ENCODE measurements at regions not wholly inside any gene's neighbourhood (a gene's known extent, or its start where the extent isn't known, plus 50 kb on each side); places are given as distances from the start of the nearest gene placed in this dataset. TPM values are rescaled to one million over a fixed set of nuclear protein-coding genes. Genes with fewer than 3 reads are reported as not detected.

DNA sequence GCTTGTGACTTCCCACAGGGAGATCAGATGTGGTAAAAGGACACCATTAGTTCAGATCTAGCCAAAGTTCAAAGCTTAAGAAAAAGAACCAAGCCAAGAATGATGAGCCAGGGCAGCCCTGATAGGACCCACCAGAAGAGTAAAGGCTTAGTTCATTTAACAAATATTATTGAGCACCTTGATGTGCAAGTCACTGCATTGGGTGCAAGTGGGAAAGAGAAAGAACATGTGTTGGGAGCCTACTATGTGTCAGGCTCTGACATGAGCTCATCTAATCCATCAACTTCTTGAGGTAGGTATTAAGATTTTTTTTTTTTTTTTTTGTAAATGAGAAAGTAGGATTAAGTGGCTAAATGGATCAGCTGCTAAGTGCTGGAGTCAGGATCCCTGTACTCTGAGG lies 53.4 kb upstream of the PIAS1 start:
- no peak overlapping the region for H3K4ac ChIP-seq (ENCODE audit: low read depth in 1 of 2, low read length in 2 of 2)
- no peak overlapping the region for H2BK120ac ChIP-seq (ENCODE audit: low read depth, low read length)
- H3K14ac ChIP-seq (ENCODE audit: low read length in 2 of 2) = no peak overlapping the region
- H3K4me2 ChIP-seq (ENCODE audit: low read length, poor library complexity, severe bottlenecking) = no peak overlapping the region
- no peaks in the 10 kb centered on the region for H3K4me1 ChIP-seq (ENCODE audit: control insufficient read depth, insufficient read depth, low read depth, low read length)
- no peaks in the 10 kb centered on the region for H3K36me3 ChIP-seq (ENCODE audit: control insufficient read depth in 1 of 2, insufficient read depth in 2 of 2, low read depth in 1 of 2, low read length in 2 of 2)
- no peaks in the 10 kb centered on the region for H3K79me1 ChIP-seq (replicated peaks; ENCODE audit: low read length, poor library complexity, severe bottlenecking)
- no peak overlapping the region for H4K8ac ChIP-seq (ENCODE audit: low read length)
- H2BK12ac ChIP-seq (ENCODE audit: low read length in 2 of 2) = no peak overlapping the region
- H4K91ac ChIP-seq (ENCODE audit: low read length) = no peak overlapping the region
- no peak overlapping the region for H3K9ac ChIP-seq (ENCODE audit: low read length)
- no peaks in the 10 kb centered on the region for H3K27me3 ChIP-seq (ENCODE audit: control insufficient read depth in 1 of 2, insufficient read depth in 1 of 2, low read length in 2 of 2)
- no peak overlapping the region for H2BK5ac ChIP-seq (ENCODE audit: low read depth, low read length, poor library complexity, severe bottlenecking)
- no peaks in the 10 kb centered on the region for H3K9me3 ChIP-seq (ENCODE audit: control insufficient read depth, low read length)
- H3K18ac ChIP-seq (ENCODE audit: low read depth in 1 of 2, low read length in 2 of 2) = no peak overlapping the region
- H3K4me3 ChIP-seq (ENCODE audit: insufficient read depth in 1 of 2, low read depth in 1 of 2, low read length in 2 of 2) = no peak overlapping the region
- no peak overlapping the region for H2AK5ac ChIP-seq (ENCODE audit: low read length, severe bottlenecking)
- no peak overlapping the region for H3K23ac ChIP-seq (ENCODE audit: low read length in 2 of 2)
- no peak overlapping the region for H2BK15ac ChIP-seq (ENCODE audit: low read depth, poor library complexity, severe bottlenecking)
- no peak for DNase-seq
- H2AFZ ChIP-seq (ENCODE audit: low read depth, low read length) = no peak overlapping the region
- no peak overlapping the region for H3K27ac ChIP-seq (ENCODE audit: low read length, poor library complexity, severe bottlenecking)

DNA sequence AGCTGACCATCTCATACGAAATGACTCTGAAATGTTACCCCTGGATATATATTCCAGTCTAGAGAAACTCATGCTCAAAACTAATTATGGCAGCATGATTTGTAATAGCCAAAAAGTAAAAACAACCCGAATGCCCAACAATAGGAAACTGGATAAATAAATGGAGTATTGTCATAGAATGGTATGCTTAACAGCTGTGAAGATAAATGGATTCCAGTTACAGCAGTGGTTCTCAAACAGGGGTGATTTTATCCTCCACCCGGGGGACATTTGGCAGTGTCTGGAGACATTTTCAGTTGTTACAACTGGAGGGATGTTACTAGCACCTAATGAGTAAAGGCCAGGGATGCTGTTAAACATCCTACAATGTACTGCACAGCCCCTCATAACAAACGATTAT lies 52.3 kb upstream of the PIAS1 start:
- 94% methylated on average over 2 of the region's 4 CpGs for WGBS
- no peak overlapping the region for H3K23ac ChIP-seq (ENCODE audit: low read length in 2 of 2)

DNA sequence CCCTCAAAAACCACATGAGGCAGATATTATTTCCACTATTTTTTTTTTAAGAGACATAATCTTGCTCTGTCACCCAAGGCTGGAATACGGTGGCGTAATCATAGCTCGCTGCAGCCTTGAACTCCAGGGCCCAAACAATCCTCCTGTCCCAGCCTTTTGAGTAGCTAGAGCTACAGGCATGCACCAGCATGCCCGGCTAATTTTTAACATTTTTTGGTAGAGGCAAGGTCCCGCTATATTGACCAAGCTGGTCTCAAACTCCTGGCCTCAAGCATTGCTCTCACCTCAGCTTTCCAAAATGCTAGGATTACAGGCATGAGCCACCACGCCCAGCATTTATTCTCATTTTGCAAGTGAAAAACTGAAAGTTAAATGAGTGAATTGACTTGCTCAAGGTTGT lies 50.8 kb upstream of the PIAS1 start:
- Histone ChIP-seq H3K9ac (ENCODE audit: low read length) (no peak overlapping the region), H4K8ac (ENCODE audit: low read length) (no peak overlapping the region), H3K4me1 (ENCODE audit: control insufficient read depth, insufficient read depth, low read depth, low read length) (no peaks in the 10 kb centered on the region)

More for the DNA sequence above, 52.3 kb upstream of the PIAS1 start:
- Histone ChIP-seq H4K8ac (ENCODE audit: low read length) (no peak overlapping the region), H4K91ac (ENCODE audit: low read length) (no peak overlapping the region), H3K36me3 (ENCODE audit: control insufficient read depth in 1 of 2, insufficient read depth in 2 of 2, low read depth in 1 of 2, low read length in 2 of 2) (no peaks in the 10 kb centered on the region), H3K79me1 (replicated peaks; ENCODE audit: low read length, poor library complexity, severe bottlenecking) (no peaks in the 10 kb centered on the region), H3K9ac (ENCODE audit: low read length) (no peak overlapping the region), H3K18ac (ENCODE audit: low read depth in 1 of 2, low read length in 2 of 2) (no peak overlapping the region), H3K9me3 (ENCODE audit: control insufficient read depth, low read length) (no peaks in the 10 kb centered on the region), H3K14ac (ENCODE audit: low read length in 2 of 2) (no peak overlapping the region), H3K4me3 (ENCODE audit: insufficient read depth in 1 of 2, low read depth in 1 of 2, low read length in 2 of 2) (no peak overlapping the region), H3K27ac (ENCODE audit: low read length, poor library complexity, severe bottlenecking) (no peak overlapping the region), H3K4me2 (ENCODE audit: low read length, poor library complexity, severe bottlenecking) (no peak overlapping the region), H2BK15ac (ENCODE audit: low read depth, poor library complexity, severe bottlenecking) (no peak overlapping the region), H2BK5ac (ENCODE audit: low read depth, low read length, poor library complexity, severe bottlenecking) (no peak overlapping the region), H2BK120ac (ENCODE audit: low read depth, low read length) (no peak overlapping the region), H3K4ac (ENCODE audit: low read depth in 1 of 2, low read length in 2 of 2) (no peak overlapping the region), H2BK12ac (ENCODE audit: low read length in 2 of 2) (no peak overlapping the region), H2AFZ (ENCODE audit: low read depth, low read length) (no peak overlapping the region), H3K27me3 (ENCODE audit: control insufficient read depth in 1 of 2, insufficient read depth in 1 of 2, low read length in 2 of 2) (no peaks in the 10 kb centered on the region), H2AK5ac (ENCODE audit: low read length, severe bottlenecking) (no peak overlapping the region), H3K4me1 (ENCODE audit: control insufficient read depth, insufficient read depth, low read depth, low read length) (no peaks in the 10 kb centered on the region)
- DNase-seq = no peak

More for the DNA sequence above, 50.8 kb upstream of the PIAS1 start:
- Histone ChIP-seq H3K4ac (ENCODE audit: low read depth in 1 of 2, low read length in 2 of 2) (no peak overlapping the region), H2BK5ac (ENCODE audit: low read depth, low read length, poor library complexity, severe bottlenecking) (no peak overlapping the region), H2BK12ac (ENCODE audit: low read length in 2 of 2) (no peak overlapping the region), H3K4me3 (ENCODE audit: insufficient read depth in 1 of 2, low read depth in 1 of 2, low read length in 2 of 2) (no peak overlapping the region), H3K79me1 (replicated peaks; ENCODE audit: low read length, poor library complexity, severe bottlenecking) (no peaks in the 10 kb centered on the region), H3K9me3 (ENCODE audit: control insufficient read depth, low read length) (no peaks in the 10 kb centered on the region), H3K4me2 (ENCODE audit: low read length, poor library complexity, severe bottlenecking) (no peak overlapping the region), H2BK120ac (ENCODE audit: low read depth, low read length) (no peak overlapping the region), H2BK15ac (ENCODE audit: low read depth, poor library complexity, severe bottlenecking) (no peak overlapping the region), H3K27me3 (ENCODE audit: control insufficient read depth in 1 of 2, insufficient read depth in 1 of 2, low read length in 2 of 2) (peaks cover 0 to 4% of the 10 kb centered on the region in 2 experiments), H2AFZ (ENCODE audit: low read depth, low read length) (no peak overlapping the region), H2AK5ac (ENCODE audit: low read length, severe bottlenecking) (no peak overlapping the region), H3K18ac (ENCODE audit: low read depth in 1 of 2, low read length in 2 of 2) (no peak overlapping the region), H3K14ac (ENCODE audit: low read length in 2 of 2) (no peak overlapping the region), H3K23ac (ENCODE audit: low read length in 2 of 2) (no peak overlapping the region), H3K36me3 (ENCODE audit: control insufficient read depth in 1 of 2, insufficient read depth in 2 of 2, low read depth in 1 of 2, low read length in 2 of 2) (no peaks in the 10 kb centered on the region), H3K27ac (ENCODE audit: low read length, poor library complexity, severe bottlenecking) (no peak overlapping the region), H4K91ac (ENCODE audit: low read length) (no peak overlapping the region)
- no peak for DNase-seq
- WGBS = 90% methylated on average over 6 of the region's 6 CpGs

Small RNA genes lying in the stretch of these regions (small RNA-seq; reads per million reads assigned to genes)
- gene AC022254.1 (ENCODE audit: low read depth) = not detected

Measured in mesenchymal stem cell (in vitro differentiated cells and primary cell).